ENCODE measurements at regions not wholly inside any gene's neighbourhood (a gene's known extent, or its start where the extent isn't known, plus 50 kb on each side); places are given as distances from the start of the nearest gene placed in this dataset.

- Histone ChIP-seq H3K9ac (ENCODE audit: control insufficient read depth, extremely low read depth, insufficient read depth, low read length) (no peak overlapping the region), H2AFZ (ENCODE audit: control insufficient read depth, low read length) (no peak overlapping the region), H3K27me3 (ENCODE audit: control insufficient read depth, extremely low read depth, insufficient read depth, low read length) (no peaks in the 10 kb centered on the region), H3K9me3 (ENCODE audit: control insufficient read depth, low read depth, low read length) (no peaks in the 10 kb centered on the region), H3K4me2 (ENCODE audit: control insufficient read depth, extremely low read depth, insufficient read depth, low read depth, low read length) (no peak overlapping the region), H3K4me3 (ENCODE audit: control insufficient read depth in 2 of 3, extremely low read depth in 1 of 3, insufficient read depth in 2 of 3, low read depth in 1 of 3, low read length in 3 of 3) (no peak overlapping the region), H3K4me1 (ENCODE audit: control insufficient read depth, extremely low read depth, insufficient read depth, low read length) (no peaks in the 10 kb centered on the region), H3K36me3 (ENCODE audit: control insufficient read depth in 2 of 2, extremely low read depth in 1 of 2, insufficient read depth in 2 of 2, low read length in 2 of 2) (no peaks in the 10 kb centered on the region), H3K27ac (ENCODE audit: control insufficient read depth, insufficient read depth, low read length) (no peak overlapping the region), H3K79me2 (ENCODE audit: control insufficient read depth, insufficient read depth, low read length) (no peaks in the 10 kb centered on the region), H3K9me1 (ENCODE audit: control insufficient read depth, extremely low read depth, insufficient read depth, low read length) (no peaks in the 10 kb centered on the region), H4K20me1 (ENCODE audit: control insufficient read depth, extremely low read depth, insufficient read depth, low read length) (no peaks in the 10 kb centered on the region)
- FAIRE-seq (no peak), DNase-seq (ENCODE audit: low read depth, low spot score) (no peak)
- TF ChIP-seq EZH2 (IDR thresholded peaks at IDR 0.05; ENCODE audit: low read length), result no peak
- dilution Hi-C loops (cut with MboI; ENCODE audit: extremely low pct_ligation_motif_present, low sequenced_read_pairs), result no loop called here
Measured at GRCh38 chr2:181273986-181274385, 183.2 kb upstream of the ITGA4 start.

- H3K36me3 ChIP-seq (ENCODE audit: control insufficient read depth in 2 of 2, extremely low read depth in 1 of 2, insufficient read depth in 2 of 2, low read length in 2 of 2), result no peaks in the 10 kb centered on the region
- H3K9ac ChIP-seq (ENCODE audit: control insufficient read depth, extremely low read depth, insufficient read depth, low read length), result no peak overlapping the region
- H3K9me1 ChIP-seq (ENCODE audit: control insufficient read depth, extremely low read depth, insufficient read depth, low read length), result no peaks in the 10 kb centered on the region
- FAIRE-seq (no peak), DNase-seq (ENCODE audit: low read depth, low spot score) (no peak)
- H3K79me2 ChIP-seq (ENCODE audit: control insufficient read depth, insufficient read depth, low read length), result no peaks in the 10 kb centered on the region
- H3K27me3 ChIP-seq (ENCODE audit: control insufficient read depth, extremely low read depth, insufficient read depth, low read length), result no peaks in the 10 kb centered on the region
- dilution Hi-C loops (cut with MboI; ENCODE audit: extremely low pct_ligation_motif_present, low sequenced_read_pairs), result no loop called here
- no peak overlapping the region for H3K27ac ChIP-seq (ENCODE audit: control insufficient read depth, insufficient read depth, low read length)
- H3K4me1 ChIP-seq (ENCODE audit: control insufficient read depth, extremely low read depth, insufficient read depth, low read length), result no peaks in the 10 kb centered on the region
- H3K4me2 ChIP-seq (ENCODE audit: control insufficient read depth, extremely low read depth, insufficient read depth, low read depth, low read length), result no peak overlapping the region
- no peaks in the 10 kb centered on the region for H4K20me1 ChIP-seq (ENCODE audit: control insufficient read depth, extremely low read depth, insufficient read depth, low read length)
- H3K9me3 ChIP-seq (ENCODE audit: control insufficient read depth, low read depth, low read length), result no peaks in the 10 kb centered on the region
- H2AFZ ChIP-seq (ENCODE audit: control insufficient read depth, low read length), result no peak overlapping the region
- no peak overlapping the region for H3K4me3 ChIP-seq (ENCODE audit: control insufficient read depth in 2 of 3, extremely low read depth in 1 of 3, insufficient read depth in 2 of 3, low read depth in 1 of 3, low read length in 3 of 3)
- no peak for TF ChIP-seq EZH2 (IDR thresholded peaks at IDR 0.05; ENCODE audit: low read length)
- TF ChIP-seq, protein P1, sequence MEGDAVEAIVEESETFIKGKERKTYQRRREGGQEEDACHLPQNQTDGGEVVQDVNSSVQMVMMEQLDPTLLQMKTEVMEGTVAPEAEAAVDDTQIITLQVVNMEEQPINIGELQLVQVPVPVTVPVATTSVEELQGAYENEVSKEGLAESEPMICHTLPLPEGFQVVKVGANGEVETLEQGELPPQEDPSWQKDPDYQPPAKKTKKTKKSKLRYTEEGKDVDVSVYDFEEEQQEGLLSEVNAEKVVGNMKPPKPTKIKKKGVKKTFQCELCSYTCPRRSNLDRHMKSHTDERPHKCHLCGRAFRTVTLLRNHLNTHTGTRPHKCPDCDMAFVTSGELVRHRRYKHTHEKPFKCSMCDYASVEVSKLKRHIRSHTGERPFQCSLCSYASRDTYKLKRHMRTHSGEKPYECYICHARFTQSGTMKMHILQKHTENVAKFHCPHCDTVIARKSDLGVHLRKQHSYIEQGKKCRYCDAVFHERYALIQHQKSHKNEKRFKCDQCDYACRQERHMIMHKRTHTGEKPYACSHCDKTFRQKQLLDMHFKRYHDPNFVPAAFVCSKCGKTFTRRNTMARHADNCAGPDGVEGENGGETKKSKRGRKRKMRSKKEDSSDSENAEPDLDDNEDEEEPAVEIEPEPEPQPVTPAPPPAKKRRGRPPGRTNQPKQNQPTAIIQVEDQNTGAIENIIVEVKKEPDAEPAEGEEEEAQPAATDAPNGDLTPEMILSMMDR (optimal IDR thresholded peaks at IDR 0.05 in 1 of 3, IDR thresholded peaks at IDR 0.05 in 1 of 3, conservative IDR thresholded peaks at IDR 0.05 in 1 of 3; ENCODE audit: extremely low read depth in 1 of 3, insufficient read depth in 2 of 3, low read length in 3 of 3), result no peak
Measured at GRCh38 chr2:181275643-181276070, 181.5 kb upstream of the ITGA4 start.

- FAIRE-seq (no peak), DNase-seq (ENCODE audit: low read depth, low spot score) (no peak)
- dilution Hi-C loops (cut with MboI; ENCODE audit: extremely low pct_ligation_motif_present, low sequenced_read_pairs), result no loop called here
- Histone ChIP-seq H3K27ac (ENCODE audit: control insufficient read depth, insufficient read depth, low read length) (no peak overlapping the region), H3K36me3 (ENCODE audit: control insufficient read depth in 2 of 2, extremely low read depth in 1 of 2, insufficient read depth in 2 of 2, low read length in 2 of 2) (no peaks in the 10 kb centered on the region), H3K4me3 (ENCODE audit: control insufficient read depth in 2 of 3, extremely low read depth in 1 of 3, insufficient read depth in 2 of 3, low read depth in 1 of 3, low read length in 3 of 3) (no peak overlapping the region), H2AFZ (ENCODE audit: control insufficient read depth, low read length) (no peak overlapping the region), H3K4me2 (ENCODE audit: control insufficient read depth, extremely low read depth, insufficient read depth, low read depth, low read length) (no peak overlapping the region), H3K9me1 (ENCODE audit: control insufficient read depth, extremely low read depth, insufficient read depth, low read length) (no peaks in the 10 kb centered on the region), H3K9ac (ENCODE audit: control insufficient read depth, extremely low read depth, insufficient read depth, low read length) (no peak overlapping the region), H3K4me1 (ENCODE audit: control insufficient read depth, extremely low read depth, insufficient read depth, low read length) (no peaks in the 10 kb centered on the region), H3K79me2 (ENCODE audit: control insufficient read depth, insufficient read depth, low read length) (no peaks in the 10 kb centered on the region), H3K9me3 (ENCODE audit: control insufficient read depth, low read depth, low read length) (no peaks in the 10 kb centered on the region), H3K27me3 (ENCODE audit: control insufficient read depth, extremely low read depth, insufficient read depth, low read length) (no peaks in the 10 kb centered on the region), H4K20me1 (ENCODE audit: control insufficient read depth, extremely low read depth, insufficient read depth, low read length) (no peaks in the 10 kb centered on the region)
- TF ChIP-seq EZH2 (IDR thresholded peaks at IDR 0.05; ENCODE audit: low read length), result no peak
- TF ChIP-seq, protein P1 (optimal IDR thresholded peaks at IDR 0.05 in 1 of 3, IDR thresholded peaks at IDR 0.05 in 1 of 3, conservative IDR thresholded peaks at IDR 0.05 in 1 of 3; ENCODE audit: extremely low read depth in 1 of 3, insufficient read depth in 2 of 3, low read length in 3 of 3), result no peak
Measured at GRCh38 chr2:181281206-181281832, 175.9 kb upstream of the ITGA4 start.
